MM.1S (cell line): ENCODE measurements at regions not wholly inside any gene's neighbourhood (a gene's known extent, or its start where the extent isn't known, plus 50 kb on each side); places are given as distances from the start of the nearest gene placed in this dataset.
A peak's percentile ranks its signal among the peaks of the same experiment; 100 is the strongest.

Experiments used
- DNase-seq: peaks from one replicate; pipeline ENCODE4 v3.0.0-alpha.2; 2015
- H2AFZ ChIP-seq: fragments of 300-600 bp; sonication (generic); 2 replicates; pipeline ENCODE4 v1.6.0; 2016; ENCODE audit warnings: antibody characterized with exemption, low read length
- H3F3A ChIP-seq: fragments of 300-600 bp; sonication (generic); 2 replicates; pipeline ENCODE4 v1.6.1; 2016; ENCODE audit warnings: mild to moderate bottlenecking, antibody characterized with exemption, low read length, moderate library complexity, mixed read lengths; ENCODE audit not compliant: insufficient read depth
- H3K27ac ChIP-seq: fragments of 300-600 bp; sonication (generic); 2 replicates; pipeline ENCODE4 v1.5.1; 2016; ENCODE audit warnings: mild to moderate bottlenecking, low read length
- H3K27me3 ChIP-seq: fragments of 300-600 bp; sonication (generic); replicated peaks from 2 replicates; pipeline ENCODE4 v1.6.0; 2016; ENCODE audit warnings: low read length; ENCODE audit not compliant: insufficient read depth
- H3K36me3 ChIP-seq: fragments of 300-600 bp; sonication (generic); replicated peaks from 2 replicates; pipeline ENCODE4 v1.6.1; 2016; ENCODE audit warnings: mild to moderate bottlenecking, low read length, mixed read lengths; ENCODE audit not compliant: insufficient read depth
- H3K4me1 ChIP-seq: fragments of 300-600 bp; sonication (generic); 2 replicates; pipeline ENCODE4 v1.6.1; 2016; ENCODE audit warnings: low read length, mixed read lengths
- H3K4me2 ChIP-seq: fragments of 300-600 bp; sonication (generic); 2 replicates; pipeline ENCODE4 v1.6.0; 2016; ENCODE audit warnings: low read depth, low read length
- H3K4me3 ChIP-seq: fragments of 300-600 bp; sonication (generic); 2 replicates; pipeline ENCODE4 v1.5.1; 2016; ENCODE audit warnings: low read length, mixed read lengths
- H3K79me2 ChIP-seq: fragments of 300-600 bp; sonication (generic); 2 replicates; pipeline ENCODE4 v1.6.1; 2016; ENCODE audit warnings: mixed run types, low read length, mixed read lengths
- H3K9ac ChIP-seq: fragments of 300-600 bp; sonication (generic); 2 replicates; pipeline ENCODE4 v1.6.1; 2016; ENCODE audit warnings: low read length, mixed read lengths
- H3K9me2 ChIP-seq: fragments of 300-600 bp; sonication (generic); replicated peaks from 2 replicates; pipeline ENCODE4 v1.6.1; 2016; ENCODE audit warnings: mild to moderate bottlenecking, low read length, mixed read lengths; ENCODE audit not compliant: insufficient read depth
- H3K9me3 ChIP-seq: fragments of 300-600 bp; sonication (generic); replicated peaks from 2 replicates; pipeline ENCODE4 v1.6.1; 2016; ENCODE audit warnings: mild to moderate bottlenecking, low read length, mixed read lengths; ENCODE audit not compliant: insufficient read depth
- H4K20me1 ChIP-seq: fragments of 300-600 bp; sonication (generic); 2 replicates; pipeline ENCODE4 v1.6.1; 2016; ENCODE audit warnings: mild to moderate bottlenecking, low read length, moderate library complexity, mixed read lengths; ENCODE audit not compliant: insufficient read depth
- EZH2 ChIP-seq: fragments of 300-600 bp; sonication (generic); optimal IDR thresholded peaks from 2 replicates; pipeline ENCODE3; 2017; ENCODE audit warnings: low read depth, mild to moderate bottlenecking, antibody characterized with exemption, low read length, mixed read lengths
- EZH2phosphoT487 ChIP-seq: fragments of 300-600 bp; sonication (generic); IDR thresholded peaks from 2 replicates; pipeline ENCODE4 v1.6.1; 2018; ENCODE audit warnings: antibody characterized with exemption, low read length
- TF ChIP-seq, protein P1 (sequence below): fragments of 300-600 bp; sonication (generic); IDR thresholded peaks from 2 replicates; pipeline ENCODE4 v1.5.1; 2016; ENCODE audit warnings: antibody characterized with exemption, low read length, mixed read lengths

DNA sequence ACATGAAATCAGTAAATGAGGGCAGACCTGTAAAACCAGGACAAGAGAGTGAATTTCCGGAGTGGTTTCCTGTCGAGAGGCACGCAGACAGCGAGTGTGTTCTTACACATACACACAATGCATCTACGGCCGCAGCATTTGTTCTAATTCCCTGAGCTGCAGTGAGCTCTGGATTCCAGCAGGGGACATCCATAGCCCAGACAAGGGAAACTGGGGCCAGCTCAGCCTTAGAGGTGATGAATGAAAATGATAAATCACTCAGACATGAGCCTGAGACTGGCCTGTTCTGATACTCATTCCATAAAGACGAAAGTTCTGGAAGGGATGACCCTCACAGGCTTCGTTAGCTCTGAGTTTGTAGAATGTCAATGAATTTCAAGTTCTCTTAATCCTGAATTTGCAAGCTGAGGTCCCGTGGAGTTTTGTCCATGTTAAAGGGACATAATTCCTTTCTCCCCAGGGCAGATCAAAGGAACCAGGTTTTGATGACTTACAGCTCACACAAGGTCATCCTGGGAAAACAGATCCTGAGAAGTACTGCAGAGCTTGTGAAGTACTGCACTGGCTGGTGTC lies 207.9 kb upstream of the C1orf87 start:
- no peak overlapping the region for H3K9ac ChIP-seq
- H3K27ac ChIP-seq = no peak overlapping the region
- H4K20me1 ChIP-seq = no peaks in the 10 kb centered on the region
- no peaks in the 10 kb centered on the region for H3K36me3 ChIP-seq
- no peaks in the 10 kb centered on the region for H3K9me2 ChIP-seq
- no peaks in the 10 kb centered on the region for H3K9me3 ChIP-seq
- no peak overlapping the region for H2AFZ ChIP-seq
- TF ChIP-seq, protein P1, sequence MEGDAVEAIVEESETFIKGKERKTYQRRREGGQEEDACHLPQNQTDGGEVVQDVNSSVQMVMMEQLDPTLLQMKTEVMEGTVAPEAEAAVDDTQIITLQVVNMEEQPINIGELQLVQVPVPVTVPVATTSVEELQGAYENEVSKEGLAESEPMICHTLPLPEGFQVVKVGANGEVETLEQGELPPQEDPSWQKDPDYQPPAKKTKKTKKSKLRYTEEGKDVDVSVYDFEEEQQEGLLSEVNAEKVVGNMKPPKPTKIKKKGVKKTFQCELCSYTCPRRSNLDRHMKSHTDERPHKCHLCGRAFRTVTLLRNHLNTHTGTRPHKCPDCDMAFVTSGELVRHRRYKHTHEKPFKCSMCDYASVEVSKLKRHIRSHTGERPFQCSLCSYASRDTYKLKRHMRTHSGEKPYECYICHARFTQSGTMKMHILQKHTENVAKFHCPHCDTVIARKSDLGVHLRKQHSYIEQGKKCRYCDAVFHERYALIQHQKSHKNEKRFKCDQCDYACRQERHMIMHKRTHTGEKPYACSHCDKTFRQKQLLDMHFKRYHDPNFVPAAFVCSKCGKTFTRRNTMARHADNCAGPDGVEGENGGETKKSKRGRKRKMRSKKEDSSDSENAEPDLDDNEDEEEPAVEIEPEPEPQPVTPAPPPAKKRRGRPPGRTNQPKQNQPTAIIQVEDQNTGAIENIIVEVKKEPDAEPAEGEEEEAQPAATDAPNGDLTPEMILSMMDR = peak; percentile 74
- no peak for TF ChIP-seq EZH2
- H3K4me1 ChIP-seq = 0 out of 2 replicates have a peak, but pooled peaks cover 5% of the 10 kb centered on the region
- H3K4me3 ChIP-seq = no peak overlapping the region
- H3F3A ChIP-seq = no peaks in the 10 kb centered on the region
- no peaks in the 10 kb centered on the region for H3K27me3 ChIP-seq
- H3K79me2 ChIP-seq = no peaks in the 10 kb centered on the region
- DNase-seq = peak; percentile 55
- no peak overlapping the region for H3K4me2 ChIP-seq

DNA sequence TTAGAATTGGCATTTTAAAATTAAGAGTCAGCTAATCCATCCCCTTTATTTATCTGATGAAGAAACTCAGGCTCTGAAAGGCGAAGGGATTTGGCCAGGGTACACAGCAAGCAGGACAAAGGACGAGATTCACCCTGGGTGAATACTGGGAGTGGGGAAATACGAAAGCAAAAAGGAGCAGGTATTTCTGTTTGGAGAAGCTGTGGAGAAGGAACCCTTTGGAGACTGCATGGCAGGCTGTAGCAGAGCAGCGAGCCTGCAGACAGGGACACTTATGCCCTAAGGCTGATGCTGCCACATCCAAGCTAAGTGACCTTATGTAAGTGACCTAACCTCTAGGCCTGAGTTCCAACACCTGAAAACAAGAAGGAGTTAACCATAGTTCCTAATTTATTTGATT lies 207.2 kb upstream of the C1orf87 start:
- no peaks in the 10 kb centered on the region for H3K79me2 ChIP-seq
- no peaks in the 10 kb centered on the region for H4K20me1 ChIP-seq
- no peaks in the 10 kb centered on the region for H3K27me3 ChIP-seq
- no peak overlapping the region for H3K9ac ChIP-seq
- H3K36me3 ChIP-seq = no peaks in the 10 kb centered on the region
- H3K4me3 ChIP-seq = no peak overlapping the region
- no peaks in the 10 kb centered on the region for H3K9me3 ChIP-seq
- H3F3A ChIP-seq = no peaks in the 10 kb centered on the region
- no peak overlapping the region for H3K4me2 ChIP-seq
- H2AFZ ChIP-seq = no peak overlapping the region
- TF ChIP-seq EZH2 (no peak), EZH2phosphoT487 (no peak)
- TF ChIP-seq, protein P1 = no peak
- H3K27ac ChIP-seq = no peak overlapping the region
- no peak for DNase-seq
- H3K9me2 ChIP-seq = no peaks in the 10 kb centered on the region
- H3K4me1 ChIP-seq = 0 out of 2 replicates have a peak, but pooled peaks cover 5% of the 10 kb centered on the region

DNA sequence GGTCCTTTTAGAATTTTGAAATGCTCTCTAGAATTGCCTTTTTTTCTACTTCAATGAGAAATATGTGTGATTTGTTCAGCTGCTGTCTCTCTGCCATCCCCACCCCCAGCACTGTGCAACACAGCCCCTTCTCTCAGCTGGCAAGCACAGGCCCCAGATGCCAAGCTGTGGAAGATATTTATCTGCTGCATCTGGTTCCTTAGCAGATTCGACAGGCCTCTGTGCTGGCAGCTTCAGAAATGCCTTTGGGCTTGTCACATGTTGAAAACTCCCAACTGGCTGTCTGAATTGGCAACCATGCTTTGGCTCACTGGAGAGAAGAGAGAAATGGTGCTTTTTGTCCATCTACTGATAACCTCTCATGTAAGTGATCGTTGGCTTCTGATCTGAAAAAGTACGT lies 206.7 kb upstream of the C1orf87 start:
- Histone ChIP-seq H3K27ac (no peak overlapping the region), H3K36me3 (no peaks in the 10 kb centered on the region), H3K9me2 (no peaks in the 10 kb centered on the region), H3K4me3 (no peak overlapping the region), H3K9me3 (no peaks in the 10 kb centered on the region), H3K9ac (no peak overlapping the region), H3K27me3 (no peaks in the 10 kb centered on the region), H4K20me1 (no peaks in the 10 kb centered on the region), H3K4me2 (no peak overlapping the region), H3K4me1 (0 out of 2 replicates have a peak, but pooled peaks cover 5% of the 10 kb centered on the region), H3F3A (no peaks in the 10 kb centered on the region), H2AFZ (no peak overlapping the region), H3K79me2 (no peaks in the 10 kb centered on the region)
- DNase-seq = no peak
- TF ChIP-seq EZH2phosphoT487 (no peak), EZH2 (no peak)
- TF ChIP-seq, protein P1 = no peak
